GM21825 (cell line): ENCODE measurements at regions not wholly inside any gene's neighbourhood (a gene's known extent, or its start where the extent isn't known, plus 50 kb on each side); places are given as distances from the start of the nearest gene placed in this dataset.

Experiments
- ATAC-seq: cut with Tn5 transposase; IDR thresholded peaks from one replicate; pipeline ENCODE4 v1.9.1; 2021; ENCODE audit warnings: mild to moderate bottlenecking, moderate library complexity; ENCODE audit not compliant: unreplicated experiment

DNA sequence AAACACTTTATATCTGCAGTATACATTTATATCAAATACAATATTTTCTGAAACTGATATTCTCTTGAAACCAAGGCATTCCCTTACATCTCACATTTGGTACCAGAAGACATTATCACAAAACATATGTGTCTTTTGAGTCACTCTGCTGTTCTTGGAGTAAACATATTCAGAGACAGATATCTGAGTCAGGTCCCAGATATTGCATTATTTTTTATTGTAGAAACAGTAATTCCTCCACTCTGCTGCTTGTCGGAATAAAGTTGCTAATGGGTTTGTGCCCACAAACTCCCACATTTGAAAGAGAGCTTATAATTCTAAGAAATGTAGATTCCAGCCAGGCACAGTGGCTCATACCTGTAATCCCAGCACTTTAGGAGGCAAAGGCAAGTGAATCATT is 261.1 kb upstream of the DAPK1 start:
- no peak for ATAC-seq

GRCh38 chr9:87237336-87237735 is 260.3 kb upstream of the DAPK1 start:
- ATAC-seq = no peak

DNA sequence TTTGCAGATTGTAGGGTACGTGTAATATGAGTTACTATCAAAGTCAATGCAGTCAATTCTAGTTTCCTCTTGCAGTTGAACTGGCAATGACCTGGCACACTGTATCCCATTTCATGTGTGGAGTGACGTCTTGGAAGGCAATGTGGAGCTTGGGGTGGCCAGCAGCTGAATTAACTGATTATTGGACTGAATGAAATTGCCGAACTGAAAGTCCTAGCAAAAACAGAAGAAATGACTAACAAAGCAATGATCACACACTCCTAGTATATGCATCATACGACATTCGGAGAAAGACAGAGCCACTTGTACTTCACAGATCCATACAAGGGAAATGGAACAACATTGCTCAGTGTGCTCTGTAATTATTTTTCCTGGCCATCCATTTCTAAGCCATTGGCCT is 259.1 kb upstream of the DAPK1 start:
- ATAC-seq = no peak

- no peak for ATAC-seq
These were observed 258.4 kb upstream of the DAPK1 start for GRCh38 chr9:87239312-87239711.

DNA sequence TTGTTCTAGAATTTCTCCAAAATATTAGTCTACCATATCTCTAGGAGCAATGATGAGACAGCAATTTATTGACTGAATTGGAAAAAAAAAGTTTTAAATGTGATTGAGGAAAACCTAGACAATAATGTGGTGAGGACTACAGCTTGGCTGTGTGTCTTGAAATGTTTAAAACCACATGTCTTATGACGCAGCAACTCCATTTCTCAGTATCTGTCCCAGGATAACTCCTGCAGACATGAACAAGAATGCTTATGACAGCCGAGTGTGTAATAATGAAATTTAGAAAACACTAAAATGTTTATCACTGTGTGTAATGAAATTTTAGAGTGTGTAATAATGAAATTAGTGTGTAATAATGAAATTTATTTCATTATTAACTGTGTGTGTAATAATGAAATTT is 254.1 kb upstream of the DAPK1 start:
- ATAC-seq = no peak

DNA sequence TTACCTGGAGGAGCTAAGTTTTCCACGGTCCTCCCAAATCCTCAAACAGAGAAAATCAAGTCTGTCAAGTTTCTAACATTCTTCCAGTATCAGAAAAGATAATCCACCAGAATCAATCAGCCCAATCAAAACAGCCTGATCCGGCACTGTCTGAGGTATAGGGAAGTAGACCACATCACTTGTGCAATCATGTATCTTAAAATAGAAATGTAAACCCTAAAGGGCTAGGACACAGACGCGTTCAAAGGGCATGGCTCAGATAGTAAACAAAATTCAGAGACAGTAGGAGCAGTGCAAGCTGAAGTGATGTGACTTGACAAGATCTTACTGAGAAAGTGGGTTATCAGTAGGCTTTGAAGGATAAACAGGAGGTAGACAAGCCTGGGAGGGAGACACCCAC is 252.4 kb upstream of the DAPK1 start:
- no peak for ATAC-seq

GRCh38 chr9:87247097-87247496 is 250.6 kb upstream of the DAPK1 start:
- no peak for ATAC-seq

DNA sequence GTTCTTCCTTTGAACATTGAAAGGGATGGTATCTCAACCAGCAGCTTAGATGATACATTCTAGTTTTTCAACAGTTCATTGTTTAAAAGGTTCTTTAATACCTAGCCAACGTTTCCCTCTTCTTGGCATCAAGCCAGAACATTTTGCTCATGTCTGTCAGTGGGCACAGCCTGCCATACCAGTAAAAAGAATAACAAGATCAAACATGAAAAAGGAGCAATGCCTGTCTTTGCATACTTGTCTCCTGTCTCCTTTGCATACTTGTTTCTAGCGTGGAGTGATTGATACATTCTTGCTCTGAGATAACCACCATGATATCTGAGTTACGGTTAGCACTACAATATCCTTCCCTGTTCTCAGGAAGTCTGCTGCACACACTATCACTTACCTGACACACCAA is 248.6 kb upstream of the DAPK1 start:
- ATAC-seq = no peak

GRCh38 chr9:87250205-87250604 is 247.5 kb upstream of the DAPK1 start:
- no peak for ATAC-seq

DNA sequence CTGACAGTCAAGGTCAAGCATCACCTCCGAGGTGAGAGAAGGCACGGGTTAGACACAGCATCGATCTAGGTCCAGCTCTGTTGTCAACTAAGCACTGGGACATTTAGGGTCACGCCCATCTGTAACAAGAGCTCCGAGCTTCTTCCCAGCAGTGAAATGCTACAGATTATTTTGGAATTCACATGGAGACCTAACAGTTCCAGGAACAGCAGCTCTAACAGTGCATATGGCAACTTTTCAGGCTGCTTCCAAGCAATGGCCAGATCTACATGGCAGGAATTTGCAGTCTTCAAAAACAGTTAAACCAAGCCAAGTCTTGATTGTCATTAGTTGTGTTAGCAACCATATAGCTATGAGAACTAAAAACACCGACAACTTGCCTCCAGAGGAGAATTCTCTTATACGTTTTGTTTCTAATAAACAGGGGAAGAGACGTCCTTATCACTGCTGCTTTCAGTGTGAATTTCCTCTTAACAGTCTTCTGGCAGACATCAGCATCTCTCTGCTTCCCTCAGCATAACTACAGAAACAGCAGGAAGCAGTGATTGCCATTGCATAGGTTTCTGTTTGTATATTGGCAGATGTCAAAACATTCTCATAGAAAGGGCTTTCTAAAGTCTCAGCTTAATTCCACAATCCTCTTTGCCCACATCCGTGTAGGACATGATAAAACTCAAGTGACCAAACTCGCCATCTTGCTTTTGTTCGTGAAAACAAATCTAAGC is 242.1 kb upstream of the DAPK1 start:
- no peak for ATAC-seq

DNA sequence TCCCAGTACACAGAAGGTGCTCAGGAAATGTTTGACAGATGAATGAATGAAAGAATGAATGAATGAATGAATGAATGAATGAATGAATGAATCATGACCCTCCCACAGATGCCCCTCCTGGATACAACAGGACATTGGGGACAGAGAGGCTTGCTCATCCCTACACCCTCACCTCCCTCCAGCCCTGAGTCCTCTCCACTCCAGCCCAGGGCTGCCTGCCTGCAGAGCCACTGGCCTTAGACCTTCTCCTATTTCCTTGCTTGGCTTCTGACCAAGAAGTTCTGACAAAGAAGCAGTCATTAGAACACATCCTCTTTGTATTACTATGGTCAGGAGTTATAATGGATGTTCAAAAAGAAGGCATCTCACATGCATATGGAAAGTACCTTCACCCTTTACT is 240.7 kb upstream of the DAPK1 start:
- no peak for ATAC-seq

- ATAC-seq = no peak
These were observed 237.8 kb upstream of the DAPK1 start for GRCh38 chr9:87259543-87260518.

- no peak for ATAC-seq
These were observed 234.4 kb upstream of the DAPK1 start for GRCh38 chr9:87263291-87263690.

GRCh38 chr9:87266697-87267096 is 231.0 kb upstream of the DAPK1 start:
- no peak for ATAC-seq

DNA sequence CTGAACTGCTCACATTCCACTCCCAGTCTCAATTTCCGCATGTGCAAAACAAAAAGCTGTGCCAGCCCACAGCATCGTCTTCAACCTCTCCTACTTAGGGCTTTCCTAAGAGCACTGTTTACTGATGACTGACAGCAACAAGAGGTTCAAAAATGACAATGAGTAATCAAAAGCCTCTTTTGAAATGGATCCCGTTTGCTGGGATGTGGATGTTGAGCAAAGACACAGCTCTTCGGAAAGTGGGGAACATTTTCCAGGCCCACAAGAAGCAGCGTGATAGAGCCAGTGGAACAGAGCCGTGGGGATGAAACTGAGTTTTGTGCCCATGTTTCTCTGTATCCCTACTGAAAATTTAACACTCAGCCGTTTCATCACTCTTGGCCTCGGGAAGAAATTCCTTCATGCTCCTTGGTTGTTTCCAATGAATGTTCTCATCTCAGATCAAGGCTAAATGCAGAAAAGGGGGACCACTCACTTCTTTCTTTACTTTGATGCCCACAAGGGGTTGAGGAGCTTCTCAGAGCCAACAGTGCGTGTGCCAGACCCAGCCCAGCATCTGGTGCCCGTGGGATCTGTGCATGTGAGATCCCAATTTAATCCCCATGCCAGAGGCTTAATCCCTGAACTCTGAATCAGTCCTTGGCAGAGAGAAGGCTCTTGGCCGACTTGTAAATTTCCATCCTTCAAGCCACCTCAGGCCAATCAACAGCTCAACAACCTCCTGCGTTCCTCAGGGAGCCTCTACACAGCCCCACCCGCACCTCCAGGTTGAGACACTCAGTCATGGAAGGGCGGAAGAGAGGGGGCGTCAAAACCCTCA is 230.2 kb upstream of the DAPK1 start:
- ATAC-seq = no peak

- no peak for ATAC-seq
These were observed 228.1 kb upstream of the DAPK1 start for GRCh38 chr9:87269296-87270176.

DNA sequence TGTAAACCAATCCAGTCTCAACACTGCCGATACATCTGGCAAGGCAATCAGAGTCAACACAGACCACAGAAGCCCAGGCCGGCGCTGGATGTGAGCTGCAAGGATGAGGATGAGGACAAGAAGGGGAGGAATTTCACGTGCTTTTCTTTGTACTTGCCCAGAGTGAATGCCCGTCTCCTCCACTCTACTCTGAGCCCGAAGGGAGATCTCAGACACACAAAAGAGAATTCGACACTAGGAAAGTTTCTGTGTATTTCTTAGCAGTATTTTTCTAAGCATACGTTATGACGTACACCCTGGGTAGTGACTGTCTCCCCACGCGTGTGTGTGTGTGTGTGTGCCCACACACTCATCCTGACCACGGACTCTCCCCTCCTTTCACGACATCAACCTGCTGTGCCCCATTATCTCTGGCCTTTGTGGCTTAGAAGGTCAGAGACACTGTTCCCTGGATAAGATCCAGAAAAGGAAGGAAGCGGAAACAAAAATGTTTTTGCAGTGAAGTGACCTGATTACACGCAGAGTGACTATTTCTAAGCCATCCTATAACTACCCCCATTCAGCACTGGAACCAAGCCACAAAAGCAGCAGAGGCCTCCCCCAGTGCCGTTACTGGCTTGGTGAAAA is 227.3 kb upstream of the DAPK1 start:
- no peak for ATAC-seq

GRCh38 chr9:87270848-87271234 is 226.8 kb upstream of the DAPK1 start:
- no peak for ATAC-seq

DNA sequence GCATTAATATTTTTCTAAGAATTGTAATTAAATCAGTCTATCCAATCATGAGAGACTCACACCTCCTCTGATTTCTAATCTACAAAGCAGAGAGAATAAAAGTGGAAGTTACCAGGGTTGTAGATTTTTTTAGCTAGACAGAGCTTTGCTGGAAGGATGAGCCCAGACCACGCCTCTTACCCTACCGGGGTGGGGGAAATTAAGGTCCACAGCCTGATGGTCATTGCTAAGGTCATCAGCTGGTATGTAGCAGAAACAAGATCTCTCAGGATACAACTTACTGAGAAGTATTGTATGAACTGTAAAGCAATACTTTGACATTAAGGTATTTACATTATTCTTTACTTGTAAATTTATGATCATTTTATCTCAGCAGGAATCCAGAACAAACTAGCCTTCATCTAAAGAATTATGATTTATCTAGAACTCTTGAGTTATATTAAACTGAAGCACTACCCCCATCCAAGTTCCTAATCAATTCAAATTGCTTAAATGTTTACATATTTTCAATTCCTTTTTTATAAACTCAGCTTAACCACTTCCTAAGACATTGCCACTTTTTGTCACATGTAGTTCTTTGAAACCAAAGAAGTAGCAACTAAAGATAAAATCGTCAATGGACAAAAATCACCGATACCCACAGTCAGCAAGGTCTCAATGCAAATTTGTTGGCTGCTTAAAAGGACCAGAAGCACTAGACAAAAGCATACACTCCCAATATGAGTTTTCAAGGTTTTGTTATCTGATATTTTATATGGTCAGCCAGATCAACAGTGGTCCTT is 225.8 kb upstream of the DAPK1 start:
- ATAC-seq = no peak
